ENCODE measurements at regions not wholly inside any gene's neighbourhood (a gene's known extent, or its start where the extent isn't known, plus 50 kb on each side); places are given as distances from the start of the nearest gene placed in this dataset.

- DNase-seq (ENCODE audit: low spot score) (no peak), FAIRE-seq (no peak), ATAC-seq (no peak)
- Histone ChIP-seq H3K27me3 (ENCODE audit: control insufficient read depth in 1 of 2, insufficient read depth in 2 of 2, low read length in 2 of 2) (peaks cover 0 to 30% of the 10 kb centered on the region in 2 experiments; a peak in 4 of 5 replicates), H3K27ac (ENCODE audit: extremely low read length, insufficient read depth, low read length) (no peak overlapping the region), H2AFZ (ENCODE audit: low read length) (no peak overlapping the region), H4K20me1 (ENCODE audit: insufficient read depth, low read length) (no peaks in the 10 kb centered on the region), H3K9ac (ENCODE audit: insufficient read depth, low read depth, low read length) (no peak overlapping the region), H3K4me3 (replicated peaks in 1 of 3; ENCODE audit: insufficient read depth in 1 of 3, low read depth in 2 of 3, low read length in 3 of 3) (no peak overlapping the region), H3K4me1 (ENCODE audit: insufficient read depth, low read length) (peaks cover 21% of the 10 kb centered on the region), H3K79me2 (ENCODE audit: insufficient read depth, low read length) (no peaks in the 10 kb centered on the region), H3K36me3 (replicated peaks in 1 of 2; ENCODE audit: control insufficient read depth in 1 of 2, insufficient read depth in 2 of 2, low read length in 2 of 2) (no peaks in the 10 kb centered on the region), H3K9me3 (ENCODE audit: low read length) (no peaks in the 10 kb centered on the region), H3K4me2 (ENCODE audit: low read depth, low read length) (no peak overlapping the region)
- in situ Hi-C loops (cut with HindIII; ENCODE audit: extremely low pct_ligation_motif_present, low pct_unique_long_range_greater_than_20kb) (no loop called here), intact Hi-C loops (cut with micrococcal nuclease; ENCODE audit: unreplicated experiment) (no loop called here)
- no TSS peak for BruUV-seq (replicated peaks)
- TF ChIP-seq HDAC1 (CRISPR knock-in tag; IDR thresholded peaks at IDR 0.05) (no peak), ETV5 (CRISPR knock-in tag; IDR thresholded peaks at IDR 0.05; ENCODE audit: borderline replicate concordance) (no peak), MIER2 (CRISPR knock-in tag; IDR thresholded peaks at IDR 0.05) (no peak), NONO (IDR thresholded peaks at IDR 0.05) (no peak), NONO (CRISPR knock-in tag; conservative IDR thresholded peaks at IDR 0.05) (no peak), HDAC2 (CRISPR knock-in tag; IDR thresholded peaks at IDR 0.05) (no peak), ZNF749 (CRISPR knock-in tag; IDR thresholded peaks at IDR 0.05; ENCODE audit: borderline replicate concordance) (no peak), SAP130 (CRISPR knock-in tag; IDR thresholded peaks at IDR 0.05; ENCODE audit: low read depth) (no peak), GLMP (CRISPR knock-in tag; IDR thresholded peaks at IDR 0.05; ENCODE audit: borderline replicate concordance) (no peak), ZNF629 (CRISPR knock-in tag; conservative IDR thresholded peaks at IDR 0.05) (no peak), ZNF512B (CRISPR knock-in tag; IDR thresholded peaks at IDR 0.05; ENCODE audit: borderline replicate concordance) (no peak), MED1 (CRISPR knock-in tag; IDR thresholded peaks at IDR 0.05) (no peak), PRPF4 (IDR thresholded peaks at IDR 0.05; ENCODE audit: low read depth, low read length, poor library complexity, severe bottlenecking) (no peak), SMAD9 (CRISPR knock-in tag; IDR thresholded peaks at IDR 0.05) (no peak), CCDC6 (CRISPR knock-in tag; IDR thresholded peaks at IDR 0.05) (no peak), EED (CRISPR knock-in tag; IDR thresholded peaks at IDR 0.05) (no peak), EP300 (IDR thresholded peaks at IDR 0.05; ENCODE audit: low read depth in 2 of 2, low read length in 2 of 2) (no peak), EP300 (CRISPR knock-in tag; IDR thresholded peaks at IDR 0.05; ENCODE audit: borderline replicate concordance) (no peak)
- POLR2A ChIA-PET, result no interaction called here
- CTCF ChIA-PET (ENCODE audit: low intra/inter-chr PET ratio, low total read pairs), result no interaction called here
- WGBS (ENCODE audit: low lambda C conversion rate), result 47% methylated on average over 13 of the region's 13 CpGs
Observed at GRCh38 chr10:131816941-131817700, 83.7 kb upstream of the PPP2R2D start.
